ENCODE measurements at regions not wholly inside any gene's neighbourhood (a gene's known extent, or its start where the extent isn't known, plus 50 kb on each side); places are given as distances from the start of the nearest gene placed in this dataset.

GRCh38 chr9:107691664-107692063 lies 202.1 kb upstream of the KLF4 start:
- H3K27me3 ChIP-seq = no peaks in the 10 kb centered on the region
- intact Hi-C loops (cut with DNase I; ENCODE audit: low total_unique reads) = no loop called here
- DNase-seq = no peak
- no peak overlapping the region for H3K4me3 ChIP-seq
- H3K4me1 ChIP-seq = peaks cover 0 to 8% (median 0%) of the 10 kb centered on the region in 4 donors
- no peaks in the 10 kb centered on the region for H3K36me3 ChIP-seq
- no peak overlapping the region for H3K27ac ChIP-seq
- H3K9me3 ChIP-seq = no peaks in the 10 kb centered on the region
- no peak for TF ChIP-seq CTCF (IDR thresholded peaks at IDR 0.05)

- intact Hi-C loops (cut with DNase I; ENCODE audit: low total_unique reads) = no loop called here
- no peak for TF ChIP-seq CTCF (IDR thresholded peaks at IDR 0.05)
- Histone ChIP-seq H3K27ac (no peak overlapping the region), H3K4me1 (peaks cover 0 to 8% (median 0%) of the 10 kb centered on the region in 4 donors), H3K36me3 (no peaks in the 10 kb centered on the region), H3K4me3 (no peak overlapping the region), H3K27me3 (no peaks in the 10 kb centered on the region), H3K9me3 (no peaks in the 10 kb centered on the region)
- DNase-seq = no peak
These were observed 200.5 kb upstream of the KLF4 start for GRCh38 chr9:107690021-107690420.

- H3K36me3 ChIP-seq = no peaks in the 10 kb centered on the region
- no peak for TF ChIP-seq CTCF (IDR thresholded peaks at IDR 0.05)
- no peaks in the 10 kb centered on the region for H3K27me3 ChIP-seq
- H3K4me3 ChIP-seq = no peak overlapping the region
- intact Hi-C loops (cut with DNase I; ENCODE audit: low total_unique reads) = no loop called here
- H3K4me1 ChIP-seq = peaks cover 0 to 8% (median 0%) of the 10 kb centered on the region in 4 donors
- no peak overlapping the region for H3K27ac ChIP-seq
- DNase-seq = no peak
- H3K9me3 ChIP-seq = no peaks in the 10 kb centered on the region
These were observed 199.2 kb upstream of the KLF4 start for GRCh38 chr9:107688728-107689127.

- intact Hi-C loops (cut with DNase I; ENCODE audit: low total_unique reads) = no loop called here
These were observed 196.3 kb upstream of the KLF4 start for GRCh38 chr9:107685901-107686300.

GRCh38 chr9:107685376-107685775 lies 195.8 kb upstream of the KLF4 start:
- Histone ChIP-seq H3K9me3 (no peaks in the 10 kb centered on the region), H3K27me3 (no peaks in the 10 kb centered on the region), H3K4me1 (peaks cover 0 to 8% (median 0%) of the 10 kb centered on the region in 4 donors), H3K27ac (no peak overlapping the region), H3K4me3 (no peak overlapping the region), H3K36me3 (no peaks in the 10 kb centered on the region)
- TF ChIP-seq CTCF (IDR thresholded peaks at IDR 0.05) = no peak
- no peak for DNase-seq
- intact Hi-C loops (cut with DNase I; ENCODE audit: low total_unique reads) = no loop called here

More at GRCh38 chr9:107685901-107686300, 196.3 kb upstream of the KLF4 start:
- no peak for TF ChIP-seq CTCF (IDR thresholded peaks at IDR 0.05)
- no peak for DNase-seq
- H3K4me3 ChIP-seq = no peak overlapping the region
- H3K36me3 ChIP-seq = no peaks in the 10 kb centered on the region
- H3K27me3 ChIP-seq = no peaks in the 10 kb centered on the region
- H3K4me1 ChIP-seq = peaks cover 0 to 8% (median 0%) of the 10 kb centered on the region in 4 donors
- no peaks in the 10 kb centered on the region for H3K9me3 ChIP-seq
- H3K27ac ChIP-seq = no peak overlapping the region

GRCh38 chr9:107684224-107684623 lies 194.7 kb upstream of the KLF4 start:
- Histone ChIP-seq H3K27me3 (no peaks in the 10 kb centered on the region), H3K27ac (no peak overlapping the region), H3K4me3 (no peak overlapping the region), H3K9me3 (no peaks in the 10 kb centered on the region), H3K36me3 (no peaks in the 10 kb centered on the region), H3K4me1 (peaks cover 0 to 8% (median 0%) of the 10 kb centered on the region in 4 donors)
- intact Hi-C loops (cut with DNase I; ENCODE audit: low total_unique reads) = no loop called here
- no peak for DNase-seq
- no peak for TF ChIP-seq CTCF (IDR thresholded peaks at IDR 0.05)
